ENCODE measurements at regions not wholly inside any gene's neighbourhood (a gene's known extent, or its start where the extent isn't known, plus 50 kb on each side); places are given as distances from the start of the nearest gene placed in this dataset.
"Not testable (repeated sequence)": the region's sequence is repeated elsewhere in the genome, so short reads cannot be mapped to it uniquely, and the experiment has no call there.

DNA sequence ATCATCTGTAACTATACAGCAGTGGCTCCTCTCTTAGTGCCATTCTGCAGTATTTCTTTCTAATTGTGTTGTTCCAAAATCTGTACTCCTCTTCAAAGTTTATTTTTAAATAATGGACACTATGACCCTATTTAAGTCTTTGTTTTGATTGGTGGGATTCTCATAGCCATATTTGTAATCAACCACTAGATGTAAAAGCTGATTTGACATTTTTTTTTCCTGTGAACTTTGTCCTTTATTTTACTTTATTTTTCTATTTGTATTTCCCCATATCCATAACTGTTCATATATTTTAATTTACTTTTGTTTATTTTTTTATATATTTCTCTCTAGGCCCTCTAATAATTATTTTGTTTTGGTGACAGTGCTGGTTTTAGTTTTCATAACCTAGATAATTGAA lies 544.4 kb downstream of the KCNJ2 start:
- DNase-seq (ENCODE audit: low spot score): no peak

DNA sequence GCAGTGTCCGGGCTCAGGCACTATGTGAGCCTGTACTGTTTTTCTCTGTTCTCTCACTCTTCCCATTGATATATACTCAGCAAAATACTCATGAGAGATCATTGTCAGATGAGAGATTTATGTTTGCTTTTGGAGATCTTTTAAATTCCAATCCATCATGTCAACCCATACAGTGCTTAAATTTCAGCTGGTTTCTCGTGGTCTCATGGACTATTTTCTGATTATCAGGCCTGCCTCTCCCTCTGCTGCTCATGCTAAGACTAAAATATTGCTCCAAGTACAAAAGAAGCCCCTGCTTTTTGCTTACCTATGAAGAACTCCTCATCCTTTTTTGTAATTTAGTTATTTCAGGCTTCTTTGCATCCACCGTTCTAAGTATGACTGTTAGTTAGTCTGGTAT lies 547.2 kb downstream of the KCNJ2 start:
- no peak for DNase-seq (ENCODE audit: low spot score)

DNA sequence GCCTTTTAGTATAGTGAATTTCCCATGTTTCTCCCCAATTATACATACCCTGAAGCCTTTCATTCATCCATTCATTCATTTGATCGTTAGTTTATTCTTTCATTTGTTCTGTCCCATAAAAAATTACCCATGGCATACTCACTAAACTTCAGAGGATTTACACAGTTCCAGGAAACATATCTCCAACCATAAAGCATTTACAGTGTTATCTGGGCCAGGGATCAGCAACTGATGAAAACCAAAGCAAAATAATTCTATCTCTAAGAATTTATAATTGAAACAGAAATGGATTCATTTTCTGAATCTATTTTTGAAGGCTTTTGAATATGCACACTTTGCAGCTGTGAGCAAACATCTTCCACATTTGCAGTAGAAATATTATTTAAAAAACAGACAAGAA lies 547.7 kb downstream of the KCNJ2 start:
- DNase-seq (ENCODE audit: low spot score): no peak

DNA sequence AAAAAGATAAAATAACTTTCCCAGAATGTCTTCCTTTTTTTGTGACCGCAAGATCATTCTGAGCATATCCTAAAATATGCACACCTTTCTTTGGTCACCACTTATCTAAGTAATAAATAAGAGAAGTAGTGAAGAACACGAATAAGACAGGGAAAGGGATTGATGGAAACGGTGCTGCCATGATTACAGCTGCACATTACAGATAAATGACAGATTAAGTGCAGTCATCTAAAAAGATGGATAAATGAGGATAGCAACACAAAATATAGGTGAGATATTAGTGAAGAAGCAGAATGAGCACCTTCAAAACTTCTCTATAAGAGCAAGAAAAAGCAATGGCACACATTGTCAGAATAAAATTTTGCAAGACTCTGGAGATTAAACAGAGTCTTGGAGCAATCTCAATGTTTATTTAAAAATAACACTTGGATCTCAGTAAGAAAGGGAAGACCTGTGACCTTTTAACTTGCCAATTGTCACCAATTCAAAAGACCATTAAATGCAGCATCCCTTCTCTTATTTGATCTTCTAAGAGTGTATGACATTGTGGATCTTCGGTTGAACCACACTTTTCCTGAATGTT lies 567.1 kb downstream of the KCNJ2 start:
- no peak for DNase-seq (ENCODE audit: low spot score)

DNA sequence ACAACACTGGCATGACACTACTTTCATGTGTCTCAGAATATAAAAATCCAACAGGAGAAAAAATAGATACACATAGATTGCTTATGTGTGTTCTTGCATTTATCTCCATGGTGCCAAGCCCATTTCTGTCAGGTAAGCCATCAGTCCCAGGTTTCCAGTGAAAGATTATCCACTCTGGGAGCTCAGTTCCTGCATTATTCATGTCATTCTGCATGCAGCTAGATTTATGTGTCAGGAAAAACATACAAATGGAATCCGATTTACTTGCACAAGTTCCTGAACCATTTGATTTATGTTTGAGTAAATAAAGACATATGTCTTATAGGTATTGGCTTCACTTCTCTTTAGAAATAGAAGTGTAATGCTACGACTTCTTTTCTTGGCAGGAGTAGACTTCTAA lies 569.7 kb downstream of the KCNJ2 start:
- DNase-seq (ENCODE audit: low spot score): no peak

DNA sequence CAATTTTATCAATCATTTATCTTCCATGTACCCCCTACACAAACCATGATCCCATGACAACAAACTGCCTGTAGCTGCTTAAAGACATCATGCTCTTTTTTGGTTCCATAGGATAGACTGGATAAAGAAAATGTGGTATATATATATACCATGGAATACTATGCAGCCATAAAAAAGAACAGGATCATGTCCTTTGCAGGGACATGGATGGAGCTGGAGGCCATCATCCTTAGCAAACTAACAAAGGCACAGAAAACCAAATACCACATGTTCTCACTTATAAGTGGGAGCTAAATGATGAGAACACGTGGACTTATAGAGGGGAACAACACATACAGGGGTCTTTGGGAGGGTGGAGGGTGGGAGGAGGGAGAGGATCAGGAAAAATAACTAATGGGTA lies 577.2 kb downstream of the KCNJ2 start:
- not testable (repeated sequence) for DNase-seq (ENCODE audit: low spot score)

DNA sequence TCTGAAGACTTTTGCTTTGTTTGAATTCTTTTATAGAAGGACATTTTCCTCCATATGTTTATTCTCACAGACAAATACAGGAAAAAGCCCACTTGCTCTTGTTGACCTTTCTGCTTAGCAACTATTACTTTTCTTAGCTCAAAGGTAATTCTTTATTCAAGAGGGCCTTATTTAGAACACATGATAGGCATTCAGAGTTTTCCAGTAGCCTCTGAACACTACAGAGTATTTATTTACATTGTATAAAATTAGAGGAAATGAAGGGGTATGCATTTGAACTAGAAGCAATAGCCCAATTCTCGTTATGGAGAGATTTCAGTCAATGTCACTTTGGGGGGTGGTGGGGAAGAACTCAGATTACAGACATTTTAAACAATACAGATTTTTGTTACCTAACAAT lies 581.7 kb downstream of the KCNJ2 start:
- no peak for DNase-seq (ENCODE audit: low spot score)

DNA sequence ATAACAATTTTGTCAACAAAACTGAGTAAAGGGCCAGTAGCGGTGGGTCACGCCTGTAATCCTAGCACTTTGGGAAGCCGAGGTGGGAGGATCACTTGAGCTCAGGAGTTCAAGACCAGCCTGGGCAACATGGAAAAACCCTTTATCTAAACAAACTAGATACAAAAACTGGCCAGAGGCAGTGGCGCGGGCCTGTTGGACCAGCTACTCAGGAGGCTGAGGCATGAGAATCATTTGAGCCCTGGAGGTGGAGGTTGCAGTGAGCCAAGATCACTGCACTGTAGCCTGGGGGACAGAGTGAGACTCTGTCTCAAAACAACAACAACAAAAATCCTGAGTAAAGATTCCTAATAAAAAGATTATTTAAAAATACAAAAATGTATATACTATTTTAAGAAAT lies 583.1 kb downstream of the KCNJ2 start:
- DNase-seq (ENCODE audit: low spot score): not testable (repeated sequence)

DNA sequence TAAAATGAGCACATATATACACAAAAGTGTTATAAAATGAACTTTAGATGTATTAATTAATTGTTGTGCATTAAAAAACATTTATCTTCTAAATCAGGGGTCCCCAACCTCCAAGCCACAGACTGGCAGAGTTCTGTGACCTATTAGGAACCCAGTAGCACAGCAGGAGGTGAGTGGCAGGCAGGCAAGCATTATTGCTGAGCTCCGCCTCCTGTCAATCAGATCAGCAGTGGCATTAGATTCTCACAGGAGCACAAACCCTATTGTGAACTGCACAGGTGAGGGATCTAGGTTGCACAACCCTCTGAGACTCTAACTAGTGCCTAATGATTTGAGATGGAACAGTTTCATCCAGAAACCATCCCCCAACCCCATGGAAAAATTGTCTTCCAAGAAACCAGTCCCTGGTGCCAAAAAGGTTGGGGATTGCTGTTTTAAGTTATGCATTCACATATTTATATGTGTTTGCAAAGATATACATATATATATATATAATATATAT lies 583.7 kb downstream of the KCNJ2 start:
- no peak for DNase-seq (ENCODE audit: low spot score)

DNA sequence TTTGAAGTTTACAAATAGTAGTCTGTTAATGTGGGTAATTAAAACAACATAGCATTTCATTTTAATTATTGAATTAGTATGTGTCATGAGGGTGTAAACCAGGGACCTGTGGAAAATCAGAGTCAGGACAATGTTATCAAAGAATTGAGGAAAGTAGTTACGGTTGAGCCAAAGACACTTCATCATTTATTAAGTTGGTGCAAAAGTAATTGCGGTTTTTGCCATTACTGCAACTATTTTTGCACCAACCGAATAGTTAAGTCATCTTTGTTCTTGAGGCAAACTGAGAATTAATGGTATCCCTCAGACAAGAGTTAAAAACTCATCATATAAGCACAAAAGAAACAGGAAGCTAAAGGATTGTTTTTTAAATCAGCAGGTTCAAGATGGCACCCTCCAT lies 593.7 kb downstream of the KCNJ2 start:
- DNase-seq (ENCODE audit: low spot score): no peak

DNA sequence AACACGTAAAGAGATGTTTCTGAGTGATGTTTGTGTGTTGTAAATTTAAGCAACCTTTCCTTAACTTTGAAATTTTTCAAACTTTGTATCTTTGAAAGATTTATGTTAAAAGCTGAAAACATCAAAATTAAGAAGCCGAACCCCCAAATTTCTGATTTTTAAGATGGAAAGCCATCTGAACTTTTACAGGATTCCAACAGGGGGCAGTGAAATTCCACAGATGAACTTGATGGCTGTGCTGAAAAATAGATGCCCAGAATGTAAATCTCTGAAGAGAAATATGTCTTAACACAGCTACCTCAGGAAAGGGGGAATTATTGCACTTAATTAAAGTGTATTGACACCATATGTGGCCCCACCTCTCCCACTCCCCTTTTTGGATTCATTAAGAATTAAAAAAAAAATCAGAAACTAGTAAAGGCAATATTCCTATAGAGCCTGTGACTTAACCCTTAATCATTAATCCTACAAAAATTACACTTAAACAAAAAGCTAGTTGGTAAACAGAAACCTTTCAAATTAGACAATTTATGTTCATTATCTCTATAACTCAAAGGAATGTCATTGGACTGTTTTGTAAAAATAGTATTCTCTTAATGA lies 597.9 kb downstream of the KCNJ2 start:
- peak; percentile 16 for DNase-seq (ENCODE audit: low spot score)

DNA sequence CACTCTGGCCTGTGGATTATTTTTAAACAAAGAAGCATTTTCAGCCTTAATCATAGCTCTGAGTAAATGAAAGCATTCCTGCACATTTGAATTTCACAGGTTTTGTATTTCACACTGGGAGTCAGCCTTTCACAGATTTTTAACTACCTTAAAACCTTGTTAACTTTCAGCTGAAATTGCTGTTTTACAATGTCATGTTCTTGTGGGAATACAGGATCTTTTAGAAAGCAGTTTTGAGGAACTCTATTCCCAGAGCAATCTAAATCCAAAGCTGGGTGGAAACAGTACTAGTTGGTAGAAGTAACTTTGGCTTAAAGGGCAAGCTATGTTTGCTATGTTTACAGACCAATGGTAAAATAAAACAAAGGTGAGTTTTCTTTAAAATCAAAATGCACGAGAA lies 600.6 kb downstream of the KCNJ2 start:
- no peak for DNase-seq (ENCODE audit: low spot score)

DNA sequence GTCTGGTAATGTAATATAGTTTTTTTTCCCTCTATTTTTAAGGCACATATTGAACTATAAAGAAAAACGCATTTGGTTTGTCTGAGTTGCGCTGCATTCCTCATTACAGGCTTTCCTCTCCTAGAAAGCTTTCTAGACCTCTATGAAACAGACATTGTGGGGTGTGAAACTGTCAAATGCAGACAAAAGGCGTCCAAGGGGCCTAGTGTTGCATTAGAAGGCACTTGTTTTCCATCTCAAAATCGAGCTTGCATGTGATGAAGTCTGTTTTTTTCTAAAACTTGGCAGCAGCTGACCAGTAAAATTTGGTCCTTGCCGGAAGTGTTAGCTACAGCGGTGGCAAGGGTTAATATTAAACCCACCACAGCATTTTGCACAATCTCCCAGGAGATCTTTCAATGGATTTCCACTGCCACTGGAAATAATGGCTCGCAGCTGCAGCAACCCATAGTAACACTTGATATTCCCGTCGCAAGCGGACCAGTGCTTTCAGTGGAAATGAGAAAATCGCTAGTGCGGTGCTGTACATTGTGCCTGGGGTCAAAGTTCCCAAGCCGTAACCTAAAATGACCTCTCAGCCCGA lies 602.6 kb downstream of the KCNJ2 start:
- DNase-seq (ENCODE audit: low spot score): no peak

DNA sequence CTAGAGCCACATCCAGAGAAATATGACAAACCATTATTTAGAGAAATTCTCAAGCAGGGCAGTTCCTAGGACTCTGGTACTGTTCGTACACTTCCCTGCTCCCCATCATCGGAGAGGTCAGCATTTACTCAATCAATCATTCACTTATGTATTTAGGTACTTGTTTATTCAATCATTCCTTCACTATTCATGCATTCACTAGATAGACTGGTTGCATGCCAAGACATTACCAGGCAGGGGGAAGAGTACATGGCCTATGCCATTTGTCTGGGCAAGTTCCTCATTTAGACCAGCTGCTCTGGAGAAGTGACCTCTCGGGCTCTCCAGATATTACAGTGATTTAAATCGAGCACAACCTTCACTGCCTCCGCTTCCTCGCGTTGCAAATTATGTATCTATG lies 603.4 kb downstream of the KCNJ2 start:
- DNase-seq (ENCODE audit: low spot score): no peak

DNA sequence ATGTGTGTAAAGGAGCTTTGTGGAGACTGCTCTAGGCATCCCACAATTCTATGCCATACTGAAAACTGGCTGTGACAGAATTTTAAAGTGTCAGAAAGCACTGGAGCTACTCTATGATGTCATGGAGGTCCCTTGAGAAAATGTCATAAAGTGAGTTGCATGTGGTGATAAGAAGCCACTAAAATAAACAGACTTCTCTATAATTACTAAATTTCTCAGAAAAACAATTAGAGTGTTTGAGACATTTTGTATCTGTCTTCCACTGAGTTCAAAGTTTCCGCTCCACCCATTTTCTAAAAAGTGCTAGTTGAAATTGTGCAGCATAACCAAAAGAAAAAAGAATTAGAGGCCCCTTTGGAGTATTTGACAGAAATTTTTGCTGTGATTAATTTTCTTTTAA lies 603.9 kb downstream of the KCNJ2 start:
- DNase-seq (ENCODE audit: low spot score): no peak

DNA sequence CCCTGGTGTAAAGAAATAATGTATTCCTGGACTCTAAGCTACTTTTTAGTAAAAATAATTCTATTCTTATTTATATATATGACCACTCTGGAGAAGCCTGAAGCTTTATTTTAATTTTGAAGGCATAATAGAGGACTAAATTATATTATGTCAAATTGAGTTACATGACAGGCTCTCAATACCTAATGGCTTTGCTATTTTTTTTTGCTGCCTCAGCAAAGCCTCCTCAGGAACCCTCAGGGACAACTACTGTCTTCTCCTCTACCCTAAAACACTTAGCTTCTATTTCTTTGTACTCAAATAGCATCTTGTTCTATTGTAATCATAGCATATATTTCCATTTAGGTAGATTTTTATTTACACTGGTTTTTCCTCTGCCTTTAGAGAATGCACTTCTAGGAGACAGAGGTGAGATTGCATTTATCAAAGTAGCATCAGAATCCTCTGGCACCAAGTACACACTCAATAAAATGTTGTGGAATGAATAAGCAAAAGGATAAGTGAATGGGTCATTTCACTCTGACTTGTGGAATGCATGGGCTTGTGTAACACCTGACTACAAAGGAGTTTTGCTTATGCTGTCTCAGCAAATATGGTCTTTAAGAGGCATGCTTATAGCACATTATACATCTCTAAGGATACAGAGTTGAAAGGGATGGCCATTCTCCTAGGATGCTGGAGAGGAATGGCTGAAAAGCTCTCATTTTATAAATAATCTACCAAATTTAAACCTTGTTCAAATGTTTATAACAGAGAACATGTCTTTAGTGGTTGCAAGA lies 605.2 kb downstream of the KCNJ2 start:
- no peak for DNase-seq (ENCODE audit: low spot score)

DNA sequence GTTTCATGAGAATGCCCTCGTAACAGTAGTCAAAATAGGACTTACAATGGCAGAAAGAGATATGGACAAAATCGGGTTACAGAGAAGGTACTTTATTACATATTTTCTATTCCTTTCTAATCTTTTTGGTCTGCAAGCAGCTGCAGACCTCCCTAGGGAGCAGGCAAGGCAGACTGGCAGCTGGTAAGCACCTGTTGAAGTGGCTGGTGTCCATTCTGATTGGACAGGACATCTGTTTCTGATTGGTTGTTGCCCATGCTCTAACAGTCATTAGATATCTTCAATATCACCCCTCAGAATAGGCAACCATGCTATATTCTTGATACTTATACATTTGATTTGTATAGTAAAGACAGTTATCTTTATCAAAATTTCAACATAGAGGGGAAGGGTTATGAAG lies 606.3 kb downstream of the KCNJ2 start:
- no peak for DNase-seq (ENCODE audit: low spot score)

DNA sequence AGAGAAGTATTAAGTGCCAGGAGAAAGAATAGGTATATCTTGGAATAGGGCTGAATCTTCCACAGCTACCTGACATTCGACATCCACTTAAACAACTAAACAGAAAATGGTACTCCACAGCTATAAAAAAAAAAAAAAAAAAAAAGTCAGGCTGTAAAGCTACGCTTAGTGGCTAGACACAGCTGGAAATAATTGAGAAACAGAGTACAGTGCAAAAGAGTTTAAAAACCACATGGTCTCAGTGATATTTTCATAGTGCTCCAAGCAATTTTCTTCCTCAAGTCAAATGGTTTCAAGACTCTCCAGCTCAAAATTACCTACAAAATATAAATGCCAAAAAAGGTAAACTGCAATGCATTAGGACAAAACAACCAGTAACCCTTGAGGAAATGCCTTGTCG lies 607.1 kb downstream of the KCNJ2 start:
- DNase-seq (ENCODE audit: low spot score): no peak

DNA sequence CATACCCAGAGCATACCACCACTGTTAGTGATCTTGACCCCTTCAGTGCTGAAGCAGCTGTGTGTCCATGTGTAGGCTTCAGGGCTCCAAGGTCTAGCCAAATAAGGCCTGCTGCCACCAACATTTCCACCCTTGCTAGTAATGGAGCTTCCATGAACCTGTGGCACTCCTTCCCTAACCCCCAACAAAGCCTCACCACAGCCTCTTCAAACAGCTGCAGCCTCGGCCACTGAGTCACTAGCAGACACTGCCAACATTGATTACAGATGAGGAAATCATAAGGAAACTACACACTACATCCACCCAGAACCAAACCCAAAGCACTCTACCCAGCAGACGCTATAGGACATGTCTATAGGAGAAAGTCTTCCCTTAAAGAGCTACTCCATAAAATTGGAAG lies 610.7 kb downstream of the KCNJ2 start:
- no peak for DNase-seq (ENCODE audit: low spot score)

DNA sequence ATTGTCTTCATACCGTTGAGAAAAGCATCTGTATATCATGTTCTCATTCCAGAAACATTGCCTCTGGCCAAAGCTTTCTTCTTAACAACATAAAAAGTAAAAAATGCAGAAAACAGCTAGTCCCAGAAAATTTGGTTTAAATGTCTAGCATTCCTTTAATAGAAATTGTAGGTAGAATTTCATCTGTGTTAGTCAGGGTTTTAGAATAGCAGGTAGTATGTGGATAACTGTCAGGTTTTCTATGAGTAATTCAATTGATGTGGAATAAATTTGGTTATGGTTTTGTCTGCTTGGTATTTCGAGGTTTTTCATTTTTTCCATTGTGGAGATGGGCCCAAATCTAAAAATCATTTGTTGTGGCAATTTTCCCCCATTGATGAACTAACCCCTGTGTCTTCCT lies 616.7 kb downstream of the KCNJ2 start:
- no peak for DNase-seq (ENCODE audit: low spot score)

DNA sequence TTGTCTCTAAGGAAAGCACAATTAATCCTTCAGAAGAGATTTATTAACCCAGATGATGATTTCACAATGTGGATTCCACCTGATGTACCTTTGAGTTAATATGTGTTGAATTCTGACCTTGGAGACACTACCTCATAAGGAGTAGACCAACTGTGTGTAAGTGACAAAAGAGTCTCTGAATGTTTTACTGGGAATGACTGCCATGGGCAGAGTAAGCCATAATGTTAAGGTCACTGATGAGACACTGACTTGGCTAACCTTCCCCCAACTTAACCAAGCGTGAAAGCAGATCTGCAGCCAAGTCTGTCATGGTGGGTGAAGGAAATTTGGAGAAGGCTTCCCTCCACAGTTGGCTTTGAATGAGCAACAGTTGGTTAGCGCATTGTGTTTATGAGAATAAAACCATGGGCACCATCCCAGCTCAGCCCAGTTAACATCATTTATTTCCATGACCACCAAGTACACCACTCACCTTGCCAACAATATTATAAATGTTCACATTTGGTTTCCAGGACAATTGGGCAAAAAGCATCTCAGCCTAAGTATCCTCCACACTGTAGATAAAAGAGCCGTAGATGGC lies 618.5 kb downstream of the KCNJ2 start:
- DNase-seq (ENCODE audit: low spot score): no peak

DNA sequence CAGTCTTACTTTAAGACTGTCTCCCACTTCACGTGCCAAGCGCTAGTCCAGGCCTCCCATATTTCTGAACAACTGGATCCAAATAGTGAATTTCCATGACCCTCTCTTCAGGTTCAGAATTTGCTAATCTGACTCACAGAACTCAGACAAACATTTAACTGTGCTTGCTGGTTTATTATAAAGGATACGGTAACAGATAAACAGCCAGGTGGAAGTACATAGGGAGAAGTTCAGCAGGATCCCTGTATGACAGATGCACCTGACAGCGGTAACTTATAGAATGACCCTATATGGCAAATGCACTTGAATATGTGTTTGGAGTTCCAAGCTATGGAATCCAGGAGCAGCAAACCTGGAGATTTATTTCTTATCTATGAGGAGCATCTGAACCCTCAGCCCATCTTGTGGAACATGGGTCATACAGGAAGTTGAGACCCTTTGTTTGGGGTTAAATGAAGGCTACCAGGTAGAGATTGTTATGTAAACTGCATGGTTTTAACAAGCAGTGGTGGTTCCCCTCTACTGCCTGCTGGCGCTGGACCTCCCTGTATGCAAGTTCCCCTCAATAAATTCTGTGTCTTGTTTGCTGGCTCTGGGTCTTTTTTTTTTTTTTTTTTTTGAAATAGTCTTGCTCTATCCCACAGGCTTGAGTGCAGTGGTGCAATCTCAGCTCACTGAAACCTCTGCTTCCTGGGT lies 622.6 kb downstream of the KCNJ2 start:
- no peak for DNase-seq (ENCODE audit: low spot score)

Measured in HuH-7.5 (cell line).